ENCODE measurements at regions not wholly inside any gene's neighbourhood (a gene's known extent, or its start where the extent isn't known, plus 50 kb on each side); places are given as distances from the start of the nearest gene placed in this dataset.

DNA sequence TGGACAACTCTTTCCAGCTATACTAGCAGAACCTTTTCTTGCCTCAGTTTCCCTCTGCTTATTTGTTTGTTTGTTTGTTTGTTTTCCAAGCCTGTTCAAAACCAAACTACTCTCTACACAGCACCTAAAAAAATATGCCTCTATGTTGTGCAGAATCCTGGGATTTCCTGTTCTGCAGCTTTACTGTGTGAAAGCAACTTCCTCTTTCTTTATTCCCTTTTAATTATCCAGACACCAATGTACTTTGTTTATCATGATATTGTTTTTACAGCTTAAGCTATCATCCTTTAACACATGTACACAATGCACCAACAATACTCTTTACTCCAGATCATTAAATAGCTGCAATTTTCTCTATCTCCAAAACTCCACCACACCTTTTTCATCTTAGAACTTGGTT lies 259.5 kb downstream of the EPHA4 start:
- Histone ChIP-seq H3K36me3 (replicated peaks) (no peaks in the 10 kb centered on the region), H3K27me3 (replicated peaks) (no peaks in the 10 kb centered on the region), H3K27ac (no peak overlapping the region), H3K4me3 (ENCODE audit: low read depth, low read length) (no peak overlapping the region)
- in situ Hi-C loops (cut with HindIII; ENCODE audit: low pct_ligation_motif_present, low sequenced_read_pairs): no loop called here
- TF ChIP-seq, protein P1, sequence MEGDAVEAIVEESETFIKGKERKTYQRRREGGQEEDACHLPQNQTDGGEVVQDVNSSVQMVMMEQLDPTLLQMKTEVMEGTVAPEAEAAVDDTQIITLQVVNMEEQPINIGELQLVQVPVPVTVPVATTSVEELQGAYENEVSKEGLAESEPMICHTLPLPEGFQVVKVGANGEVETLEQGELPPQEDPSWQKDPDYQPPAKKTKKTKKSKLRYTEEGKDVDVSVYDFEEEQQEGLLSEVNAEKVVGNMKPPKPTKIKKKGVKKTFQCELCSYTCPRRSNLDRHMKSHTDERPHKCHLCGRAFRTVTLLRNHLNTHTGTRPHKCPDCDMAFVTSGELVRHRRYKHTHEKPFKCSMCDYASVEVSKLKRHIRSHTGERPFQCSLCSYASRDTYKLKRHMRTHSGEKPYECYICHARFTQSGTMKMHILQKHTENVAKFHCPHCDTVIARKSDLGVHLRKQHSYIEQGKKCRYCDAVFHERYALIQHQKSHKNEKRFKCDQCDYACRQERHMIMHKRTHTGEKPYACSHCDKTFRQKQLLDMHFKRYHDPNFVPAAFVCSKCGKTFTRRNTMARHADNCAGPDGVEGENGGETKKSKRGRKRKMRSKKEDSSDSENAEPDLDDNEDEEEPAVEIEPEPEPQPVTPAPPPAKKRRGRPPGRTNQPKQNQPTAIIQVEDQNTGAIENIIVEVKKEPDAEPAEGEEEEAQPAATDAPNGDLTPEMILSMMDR (IDR thresholded peaks at IDR 0.05; ENCODE audit: low read depth, low read length, missing control alignments): no peak
- no peak for DNase-seq

DNA sequence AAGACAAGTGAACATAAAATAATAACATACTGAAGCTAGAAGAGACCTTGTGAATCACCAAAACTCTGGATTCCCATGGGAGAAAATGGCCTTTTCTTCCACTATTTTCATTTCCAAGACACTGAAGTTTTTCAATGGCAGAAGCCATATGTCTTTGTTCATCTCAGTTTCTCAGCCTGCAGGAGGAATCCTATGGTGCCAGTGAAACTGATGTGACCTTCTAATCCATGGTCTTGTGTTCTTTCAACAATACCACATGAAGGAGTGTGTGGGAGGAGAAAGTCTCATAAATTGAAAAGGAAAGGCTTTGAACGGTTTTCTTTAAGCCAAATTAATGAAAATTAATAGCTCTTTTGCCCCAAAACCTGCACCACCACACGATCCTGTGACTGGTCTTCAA lies 257.3 kb downstream of the EPHA4 start:
- no peak for DNase-seq
- Histone ChIP-seq H3K27me3 (replicated peaks) (no peaks in the 10 kb centered on the region), H3K27ac (no peak overlapping the region), H3K4me3 (ENCODE audit: low read depth, low read length) (no peak overlapping the region), H3K36me3 (replicated peaks) (no peaks in the 10 kb centered on the region)
- in situ Hi-C loops (cut with HindIII; ENCODE audit: low pct_ligation_motif_present, low sequenced_read_pairs): no loop called here
- TF ChIP-seq, protein P1 (IDR thresholded peaks at IDR 0.05; ENCODE audit: low read depth, low read length, missing control alignments): no peak

GRCh38 chr2:221318376-221319130 lies 253.6 kb downstream of the EPHA4 start:
- no peak for DNase-seq
- TF ChIP-seq, protein P1 (IDR thresholded peaks at IDR 0.05; ENCODE audit: low read depth, low read length, missing control alignments): no peak
- Histone ChIP-seq H3K4me3 (ENCODE audit: low read depth, low read length) (no peak overlapping the region), H3K27me3 (replicated peaks) (no peaks in the 10 kb centered on the region), H3K27ac (no peak overlapping the region), H3K36me3 (replicated peaks) (no peaks in the 10 kb centered on the region)
- in situ Hi-C loops (cut with HindIII; ENCODE audit: low pct_ligation_motif_present, low sequenced_read_pairs): no loop called here

DNA sequence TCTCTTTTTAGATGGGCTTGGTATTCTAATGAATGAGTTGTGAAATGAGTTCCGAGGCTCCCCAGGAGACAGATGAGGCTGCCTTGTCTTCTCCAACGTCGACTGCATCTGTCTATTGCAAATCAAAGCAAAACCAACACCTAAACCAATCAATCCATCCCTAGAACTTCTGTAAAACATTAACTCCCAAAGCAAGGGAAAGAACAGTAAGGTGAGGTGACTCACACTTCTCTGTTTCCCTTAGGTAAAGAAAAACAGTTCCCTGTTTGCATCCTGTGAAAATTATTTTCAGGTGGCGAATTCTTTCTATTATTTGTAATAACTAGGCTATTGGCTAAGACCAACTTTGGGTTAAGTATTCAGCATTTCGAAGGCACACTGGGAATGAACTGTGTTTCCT lies 249.4 kb downstream of the EPHA4 start:
- in situ Hi-C loops (cut with HindIII; ENCODE audit: low pct_ligation_motif_present, low sequenced_read_pairs): no loop called here
- Histone ChIP-seq H3K27me3 (replicated peaks) (no peaks in the 10 kb centered on the region), H3K4me3 (ENCODE audit: low read depth, low read length) (no peak overlapping the region), H3K27ac (no peak overlapping the region), H3K36me3 (replicated peaks) (no peaks in the 10 kb centered on the region)
- TF ChIP-seq, protein P1 (IDR thresholded peaks at IDR 0.05; ENCODE audit: low read depth, low read length, missing control alignments): no peak
- DNase-seq: no peak

- H3K27ac ChIP-seq: no peak overlapping the region
- no peaks in the 10 kb centered on the region for H3K27me3 ChIP-seq (replicated peaks)
- no peak overlapping the region for H3K4me3 ChIP-seq (ENCODE audit: low read depth, low read length)
- no peak for DNase-seq
- in situ Hi-C loops (cut with HindIII; ENCODE audit: low pct_ligation_motif_present, low sequenced_read_pairs): no loop called here
- TF ChIP-seq, protein P1 (IDR thresholded peaks at IDR 0.05; ENCODE audit: low read depth, low read length, missing control alignments): no peak
- H3K36me3 ChIP-seq (replicated peaks): no peaks in the 10 kb centered on the region
These were observed 248.6 kb downstream of the EPHA4 start for GRCh38 chr2:221323513-221323912.

DNA sequence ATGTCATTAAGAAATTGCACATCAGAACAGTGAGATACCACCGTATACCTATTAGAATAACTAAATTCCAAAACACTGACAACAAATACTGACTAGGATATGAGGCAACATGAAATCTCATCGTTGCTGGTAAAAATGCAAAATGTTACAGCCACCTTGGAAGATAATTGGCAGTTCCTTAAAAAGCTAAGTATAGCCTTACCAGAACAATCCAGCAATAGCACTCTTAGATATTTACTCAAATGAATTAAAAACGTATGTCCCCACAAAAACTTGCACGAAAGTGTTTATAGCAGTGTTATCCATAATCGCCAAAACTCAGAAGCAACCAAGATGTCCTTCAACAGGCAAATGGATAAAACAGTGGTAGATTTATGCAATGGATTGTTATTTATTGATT lies 241.7 kb downstream of the EPHA4 start:
- Histone ChIP-seq H3K27ac (no peak overlapping the region), H3K4me3 (ENCODE audit: low read depth, low read length) (no peak overlapping the region), H3K27me3 (replicated peaks) (no peaks in the 10 kb centered on the region), H3K36me3 (replicated peaks) (no peaks in the 10 kb centered on the region)
- DNase-seq: no peak
- in situ Hi-C loops (cut with HindIII; ENCODE audit: low pct_ligation_motif_present, low sequenced_read_pairs): no loop called here
- TF ChIP-seq, protein P1 (IDR thresholded peaks at IDR 0.05; ENCODE audit: low read depth, low read length, missing control alignments): no peak
